ENCODE measurements at regions not wholly inside any gene's neighbourhood (a gene's known extent, or its start where the extent isn't known, plus 50 kb on each side); places are given as distances from the start of the nearest gene placed in this dataset.
"Not testable (repeated sequence)": the region's sequence is repeated elsewhere in the genome, so short reads cannot be mapped to it uniquely, and the experiment has no call there.

GRCh38 chr10:130516141-130516735 lies 380.0 kb downstream of the GLRX3 start:
- no peak for ATAC-seq
- H3K27me3 Mint-ChIP-seq (ENCODE audit: low read depth) = no peaks in the 10 kb centered on the region

GRCh38 chr10:130518921-130519320 lies 382.7 kb downstream of the GLRX3 start:
- not testable (repeated sequence) for H3K36me3 Mint-ChIP-seq (ENCODE audit: insufficient read depth); ATAC-seq; H3K4me3 Mint-ChIP-seq

More at GRCh38 chr10:130516141-130516735, 380.0 kb downstream of the GLRX3 start:
- no peak for DNase-seq
- Mint-ChIP-seq H3K9me3 (peaks cover 7% of the 10 kb centered on the region), H3K36me3 (ENCODE audit: insufficient read depth) (no peaks in the 10 kb centered on the region), H3K4me1 (ENCODE audit: low read depth) (no peaks in the 10 kb centered on the region), H3K4me3 (no peak overlapping the region)

GRCh38 chr10:130519791-130520190 lies 383.6 kb downstream of the GLRX3 start:
- no peak overlapping the region for H3K4me3 Mint-ChIP-seq
- DNase-seq = no peak
- peaks cover 7% of the 10 kb centered on the region for H3K9me3 Mint-ChIP-seq
- H3K36me3 Mint-ChIP-seq (ENCODE audit: insufficient read depth) = no peaks in the 10 kb centered on the region
- ATAC-seq = no peak
- H3K27me3 Mint-ChIP-seq (ENCODE audit: low read depth) = no peaks in the 10 kb centered on the region
- no peaks in the 10 kb centered on the region for H3K4me1 Mint-ChIP-seq (ENCODE audit: low read depth)

More at GRCh38 chr10:130518921-130519320, 382.7 kb downstream of the GLRX3 start:
- DNase-seq; H3K4me1 Mint-ChIP-seq (ENCODE audit: low read depth); H3K9me3 Mint-ChIP-seq; H3K27me3 Mint-ChIP-seq (ENCODE audit: low read depth): not testable (repeated sequence)

- DNase-seq (no peak), ATAC-seq (no peak)
- no peaks in the 10 kb centered on the region for H3K27me3 Mint-ChIP-seq (ENCODE audit: low read depth)
- H3K4me1 Mint-ChIP-seq (ENCODE audit: low read depth) = no peaks in the 10 kb centered on the region
- H3K9me3 Mint-ChIP-seq = peaks cover 4% of the 10 kb centered on the region
- no peaks in the 10 kb centered on the region for H3K36me3 Mint-ChIP-seq (ENCODE audit: insufficient read depth)
- no peak overlapping the region for H3K4me3 Mint-ChIP-seq
Measured at GRCh38 chr10:130531312-130531711, 395.1 kb downstream of the GLRX3 start.

GRCh38 chr10:130541090-130541489 lies 404.9 kb downstream of the GLRX3 start:
- DNase-seq (no peak), ATAC-seq (no peak)
- H3K4me1 Mint-ChIP-seq (ENCODE audit: low read depth) = no peaks in the 10 kb centered on the region
- no peaks in the 10 kb centered on the region for H3K36me3 Mint-ChIP-seq (ENCODE audit: insufficient read depth)
- peaks cover 9% of the 10 kb centered on the region for H3K9me3 Mint-ChIP-seq
- H3K27me3 Mint-ChIP-seq (ENCODE audit: low read depth) = peaks cover 9% of the 10 kb centered on the region
- H3K4me3 Mint-ChIP-seq = no peak overlapping the region

- H3K36me3 Mint-ChIP-seq (ENCODE audit: insufficient read depth) = no peaks in the 10 kb centered on the region
- DNase-seq = no peak
Measured at GRCh38 chr10:130542761-130543160, 406.6 kb downstream of the GLRX3 start.

GRCh38 chr10:130543794-130544193 lies 407.6 kb downstream of the GLRX3 start:
- no peak for DNase-seq
- Mint-ChIP-seq H3K4me1 (ENCODE audit: low read depth) (no peaks in the 10 kb centered on the region), H3K9me3 (no peaks in the 10 kb centered on the region), H3K27me3 (ENCODE audit: low read depth) (peaks cover 14% of the 10 kb centered on the region), H3K4me3 (no peak overlapping the region), H3K36me3 (ENCODE audit: insufficient read depth) (no peaks in the 10 kb centered on the region)
- no peak for ATAC-seq

More at GRCh38 chr10:130542761-130543160, 406.6 kb downstream of the GLRX3 start:
- ATAC-seq = no peak
- peaks cover 5% of the 10 kb centered on the region for H3K9me3 Mint-ChIP-seq
- H3K27me3 Mint-ChIP-seq (ENCODE audit: low read depth) = peaks cover 14% of the 10 kb centered on the region
- H3K4me3 Mint-ChIP-seq = no peak overlapping the region
- no peaks in the 10 kb centered on the region for H3K4me1 Mint-ChIP-seq (ENCODE audit: low read depth)

- Mint-ChIP-seq H3K36me3 (ENCODE audit: insufficient read depth) (no peaks in the 10 kb centered on the region), H3K9me3 (no peaks in the 10 kb centered on the region), H3K27me3 (ENCODE audit: low read depth) (peaks cover 14% of the 10 kb centered on the region), H3K4me3 (no peak overlapping the region), H3K4me1 (ENCODE audit: low read depth) (no peaks in the 10 kb centered on the region)
- DNase-seq (no peak), ATAC-seq (no peak)
Measured at GRCh38 chr10:130545122-130545521, 408.9 kb downstream of the GLRX3 start.

- H3K4me1 Mint-ChIP-seq (ENCODE audit: low read depth) = no peaks in the 10 kb centered on the region
- peaks cover 14% of the 10 kb centered on the region for H3K27me3 Mint-ChIP-seq (ENCODE audit: low read depth)
- H3K4me3 Mint-ChIP-seq = no peak overlapping the region
- no peak for DNase-seq
- no peak for ATAC-seq
- H3K9me3 Mint-ChIP-seq = no peaks in the 10 kb centered on the region
- no peaks in the 10 kb centered on the region for H3K36me3 Mint-ChIP-seq (ENCODE audit: insufficient read depth)
Measured at GRCh38 chr10:130545697-130546096, 409.5 kb downstream of the GLRX3 start.

- peaks cover 14% of the 10 kb centered on the region for H3K27me3 Mint-ChIP-seq (ENCODE audit: low read depth)
- no peaks in the 10 kb centered on the region for H3K36me3 Mint-ChIP-seq (ENCODE audit: insufficient read depth)
- ATAC-seq = no peak
- no peaks in the 10 kb centered on the region for H3K4me1 Mint-ChIP-seq (ENCODE audit: low read depth)
- no peak overlapping the region for H3K4me3 Mint-ChIP-seq
- H3K9me3 Mint-ChIP-seq = no peaks in the 10 kb centered on the region
- DNase-seq = no peak
Measured at GRCh38 chr10:130546841-130547240, 410.6 kb downstream of the GLRX3 start.

- H3K9me3 Mint-ChIP-seq = no peaks in the 10 kb centered on the region
- no peak for ATAC-seq
- no peaks in the 10 kb centered on the region for H3K36me3 Mint-ChIP-seq (ENCODE audit: insufficient read depth)
- H3K4me3 Mint-ChIP-seq = no peak overlapping the region
- peaks cover 14% of the 10 kb centered on the region for H3K27me3 Mint-ChIP-seq (ENCODE audit: low read depth)
- DNase-seq = no peak
- no peaks in the 10 kb centered on the region for H3K4me1 Mint-ChIP-seq (ENCODE audit: low read depth)
Measured at GRCh38 chr10:130547368-130547767, 411.2 kb downstream of the GLRX3 start.

GRCh38 chr10:130550952-130551674 lies 414.9 kb downstream of the GLRX3 start:
- DNase-seq (no peak), ATAC-seq (no peak)
- Mint-ChIP-seq H3K27me3 (ENCODE audit: low read depth) (peaks cover 5% of the 10 kb centered on the region), H3K9me3 (peaks cover 3% of the 10 kb centered on the region), H3K36me3 (ENCODE audit: insufficient read depth) (no peaks in the 10 kb centered on the region), H3K4me1 (ENCODE audit: low read depth) (no peaks in the 10 kb centered on the region), H3K4me3 (no peak overlapping the region)

- no peak overlapping the region for H3K4me3 Mint-ChIP-seq
- ATAC-seq (no peak), DNase-seq (no peak)
- peaks cover 3% of the 10 kb centered on the region for H3K9me3 Mint-ChIP-seq
- H3K36me3 Mint-ChIP-seq (ENCODE audit: insufficient read depth) = no peaks in the 10 kb centered on the region
- H3K4me1 Mint-ChIP-seq (ENCODE audit: low read depth) = no peaks in the 10 kb centered on the region
- H3K27me3 Mint-ChIP-seq (ENCODE audit: low read depth) = peaks cover 5% of the 10 kb centered on the region
Measured at GRCh38 chr10:130551676-130552075, 415.5 kb downstream of the GLRX3 start.

GRCh38 chr10:130553826-130554225 lies 417.6 kb downstream of the GLRX3 start:
- Mint-ChIP-seq H3K9me3 (peaks cover 3% of the 10 kb centered on the region), H3K4me1 (ENCODE audit: low read depth) (no peaks in the 10 kb centered on the region), H3K4me3 (no peak overlapping the region), H3K27me3 (ENCODE audit: low read depth) (no peaks in the 10 kb centered on the region), H3K36me3 (ENCODE audit: insufficient read depth) (no peaks in the 10 kb centered on the region)
- no peak for DNase-seq
- no peak for ATAC-seq

- no peak for DNase-seq
- ATAC-seq = no peak
- Mint-ChIP-seq H3K36me3 (ENCODE audit: insufficient read depth) (no peaks in the 10 kb centered on the region), H3K4me1 (ENCODE audit: low read depth) (no peaks in the 10 kb centered on the region), H3K4me3 (no peak overlapping the region), H3K27me3 (ENCODE audit: low read depth) (no peaks in the 10 kb centered on the region), H3K9me3 (peaks cover 3% of the 10 kb centered on the region)
Measured at GRCh38 chr10:130554701-130555410, 418.7 kb downstream of the GLRX3 start.

Measured in activated T-cell treated with anti-CD3 and anti-CD28 coated beads, Interleukin-2, amount 50 U/mL, for 4 hours (primary cell).